ENCODE measurements at regions not wholly inside any gene's neighbourhood (a gene's known extent, or its start where the extent isn't known, plus 50 kb on each side); places are given as distances from the start of the nearest gene placed in this dataset.

DNA sequence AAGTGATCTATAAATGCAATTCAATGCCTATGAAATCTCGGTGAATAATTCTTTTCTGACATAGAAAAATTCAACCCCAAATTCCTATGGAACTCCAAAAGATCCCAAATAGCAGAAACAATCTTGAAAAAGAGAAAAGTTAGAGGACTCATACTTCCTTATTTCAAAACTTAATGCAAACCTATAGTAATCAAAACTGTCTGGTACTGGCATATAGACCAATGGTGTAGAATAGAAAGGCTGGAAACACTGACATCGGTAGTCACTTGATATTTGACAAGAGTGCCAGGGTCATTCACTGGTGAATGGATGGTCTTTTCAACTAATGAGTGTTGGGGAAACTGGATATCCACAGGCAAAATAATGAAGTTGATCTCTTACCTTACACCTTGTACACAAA lies 637.1 kb upstream of the PCDH9 start:
- Histone ChIP-seq H3K4me3 (ENCODE audit: control insufficient read depth in 2 of 3, extremely low read depth in 1 of 3, insufficient read depth in 2 of 3, low read depth in 1 of 3, low read length in 3 of 3) (no peak overlapping the region), H3K9ac (ENCODE audit: control insufficient read depth, extremely low read depth, insufficient read depth, low read length) (no peak overlapping the region), H3K36me3 (ENCODE audit: control insufficient read depth in 2 of 2, extremely low read depth in 1 of 2, insufficient read depth in 2 of 2, low read length in 2 of 2) (no peaks in the 10 kb centered on the region), H3K27ac (ENCODE audit: control insufficient read depth, insufficient read depth, low read length) (no peak overlapping the region), H3K27me3 (ENCODE audit: control insufficient read depth, extremely low read depth, insufficient read depth, low read length) (no peaks in the 10 kb centered on the region), H4K20me1 (ENCODE audit: control insufficient read depth, extremely low read depth, insufficient read depth, low read length) (no peaks in the 10 kb centered on the region), H3K4me1 (ENCODE audit: control insufficient read depth, extremely low read depth, insufficient read depth, low read length) (no peaks in the 10 kb centered on the region), H3K79me2 (ENCODE audit: control insufficient read depth, insufficient read depth, low read length) (no peaks in the 10 kb centered on the region), H3K9me3 (ENCODE audit: control insufficient read depth, low read depth, low read length) (peaks cover 2% of the 10 kb centered on the region), H3K9me1 (ENCODE audit: control insufficient read depth, extremely low read depth, insufficient read depth, low read length) (no peaks in the 10 kb centered on the region), H2AFZ (ENCODE audit: control insufficient read depth, low read length) (no peak overlapping the region), H3K4me2 (ENCODE audit: control insufficient read depth, extremely low read depth, insufficient read depth, low read depth, low read length) (no peak overlapping the region)
- dilution Hi-C loops (cut with MboI; ENCODE audit: extremely low pct_ligation_motif_present, low sequenced_read_pairs) = no loop called here
- TF ChIP-seq, protein P1, sequence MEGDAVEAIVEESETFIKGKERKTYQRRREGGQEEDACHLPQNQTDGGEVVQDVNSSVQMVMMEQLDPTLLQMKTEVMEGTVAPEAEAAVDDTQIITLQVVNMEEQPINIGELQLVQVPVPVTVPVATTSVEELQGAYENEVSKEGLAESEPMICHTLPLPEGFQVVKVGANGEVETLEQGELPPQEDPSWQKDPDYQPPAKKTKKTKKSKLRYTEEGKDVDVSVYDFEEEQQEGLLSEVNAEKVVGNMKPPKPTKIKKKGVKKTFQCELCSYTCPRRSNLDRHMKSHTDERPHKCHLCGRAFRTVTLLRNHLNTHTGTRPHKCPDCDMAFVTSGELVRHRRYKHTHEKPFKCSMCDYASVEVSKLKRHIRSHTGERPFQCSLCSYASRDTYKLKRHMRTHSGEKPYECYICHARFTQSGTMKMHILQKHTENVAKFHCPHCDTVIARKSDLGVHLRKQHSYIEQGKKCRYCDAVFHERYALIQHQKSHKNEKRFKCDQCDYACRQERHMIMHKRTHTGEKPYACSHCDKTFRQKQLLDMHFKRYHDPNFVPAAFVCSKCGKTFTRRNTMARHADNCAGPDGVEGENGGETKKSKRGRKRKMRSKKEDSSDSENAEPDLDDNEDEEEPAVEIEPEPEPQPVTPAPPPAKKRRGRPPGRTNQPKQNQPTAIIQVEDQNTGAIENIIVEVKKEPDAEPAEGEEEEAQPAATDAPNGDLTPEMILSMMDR (optimal IDR thresholded peaks at IDR 0.05 in 1 of 3, IDR thresholded peaks at IDR 0.05 in 1 of 3, conservative IDR thresholded peaks at IDR 0.05 in 1 of 3; ENCODE audit: extremely low read depth in 1 of 3, insufficient read depth in 2 of 3, low read length in 3 of 3) = no peak
- TF ChIP-seq EZH2 (IDR thresholded peaks at IDR 0.05; ENCODE audit: low read length) = no peak
- DNase-seq (ENCODE audit: low read depth, low spot score) (no peak), FAIRE-seq (no peak)

DNA sequence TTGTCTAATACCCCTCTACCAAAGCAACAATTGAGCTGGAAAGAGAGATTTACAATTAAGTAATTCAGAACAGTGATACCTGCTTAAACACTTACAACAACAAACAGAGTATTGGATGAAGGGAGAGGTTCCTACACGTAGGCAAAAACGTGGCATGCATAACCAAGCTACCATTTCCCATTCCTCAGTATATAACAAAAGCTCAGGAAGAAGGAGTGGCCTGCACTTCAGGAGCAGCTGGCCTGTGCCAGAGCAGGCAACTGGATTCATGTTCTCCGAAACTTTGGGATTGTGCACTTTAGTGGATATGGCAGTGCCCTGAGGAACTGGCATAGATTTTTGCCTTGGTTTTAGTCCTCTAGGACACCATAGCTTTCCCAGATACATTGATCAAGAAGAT lies 630.2 kb upstream of the PCDH9 start:
- Histone ChIP-seq H3K27ac (ENCODE audit: control insufficient read depth, insufficient read depth, low read length) (no peak overlapping the region), H3K79me2 (ENCODE audit: control insufficient read depth, insufficient read depth, low read length) (no peaks in the 10 kb centered on the region), H3K4me1 (ENCODE audit: control insufficient read depth, extremely low read depth, insufficient read depth, low read length) (no peaks in the 10 kb centered on the region), H3K4me2 (ENCODE audit: control insufficient read depth, extremely low read depth, insufficient read depth, low read depth, low read length) (no peak overlapping the region), H3K9me3 (ENCODE audit: control insufficient read depth, low read depth, low read length) (no peaks in the 10 kb centered on the region), H3K4me3 (ENCODE audit: control insufficient read depth in 2 of 3, extremely low read depth in 1 of 3, insufficient read depth in 2 of 3, low read depth in 1 of 3, low read length in 3 of 3) (no peak overlapping the region), H4K20me1 (ENCODE audit: control insufficient read depth, extremely low read depth, insufficient read depth, low read length) (no peaks in the 10 kb centered on the region), H3K36me3 (ENCODE audit: control insufficient read depth in 2 of 2, extremely low read depth in 1 of 2, insufficient read depth in 2 of 2, low read length in 2 of 2) (no peaks in the 10 kb centered on the region), H3K9me1 (ENCODE audit: control insufficient read depth, extremely low read depth, insufficient read depth, low read length) (no peaks in the 10 kb centered on the region), H3K27me3 (ENCODE audit: control insufficient read depth, extremely low read depth, insufficient read depth, low read length) (no peaks in the 10 kb centered on the region), H3K9ac (ENCODE audit: control insufficient read depth, extremely low read depth, insufficient read depth, low read length) (no peak overlapping the region), H2AFZ (ENCODE audit: control insufficient read depth, low read length) (no peak overlapping the region)
- dilution Hi-C loops (cut with MboI; ENCODE audit: extremely low pct_ligation_motif_present, low sequenced_read_pairs) = no loop called here
- TF ChIP-seq, protein P1 (optimal IDR thresholded peaks at IDR 0.05 in 1 of 3, IDR thresholded peaks at IDR 0.05 in 1 of 3, conservative IDR thresholded peaks at IDR 0.05 in 1 of 3; ENCODE audit: extremely low read depth in 1 of 3, insufficient read depth in 2 of 3, low read length in 3 of 3) = no peak
- TF ChIP-seq EZH2 (IDR thresholded peaks at IDR 0.05; ENCODE audit: low read length) = no peak
- FAIRE-seq = no peak
- no peak for DNase-seq (ENCODE audit: low read depth, low spot score)

All from keratinocyte (primary cell).